Thoracic aorta (tissue), 2 donors: ENCODE measurements at regions not wholly inside any gene's neighbourhood (a gene's known extent, or its start where the extent isn't known, plus 50 kb on each side); places are given as distances from the start of the nearest gene placed in this dataset.

Experiments used
- ATAC-seq: fragments of 150-250 bp; one replicate; pipeline ENCODE4 v1.8.0; 2017; ENCODE audit warnings: low read depth; ENCODE audit not compliant: insufficient number of reproducible peaks, low FRiP score
- DNase-seq: peaks from one replicate; pipeline ENCODE4 v3.0.0-alpha.2; 2020; ENCODE audit warnings: low spot score
- H3K27ac ChIP-seq, 2 donors: fragments of 200-600 bp; sonication (generic); 1 replicate in 1 of 2; 2 replicates in 1 of 2; pipeline ENCODE4 v1.5.1; 2016; ENCODE audit warnings: mild to moderate bottlenecking in 2 of 2, moderate library complexity in 2 of 2
- H3K27me3 ChIP-seq: fragments of 200-600 bp; sonication (generic); replicated peaks from 2 replicates; pipeline ENCODE4 v1.6.0; 2016; ENCODE audit warnings: mild to moderate bottlenecking; ENCODE audit not compliant: insufficient read depth
- H3K36me3 ChIP-seq: fragments of 200-600 bp; sonication (generic); one replicate; pipeline ENCODE4 v1.5.1; 2016
- H3K4me1 ChIP-seq, 2 donors: fragments of 200-600 bp; sonication (generic); 1 replicate in 1 of 2; 2 replicates in 1 of 2; pipeline versions ENCODE4 v1.5.1 to v1.6.0; 2016; ENCODE audit warnings: low read depth in 2 of 2, mild to moderate bottlenecking in 1 of 2; ENCODE audit not compliant: control insufficient read depth in 1 of 2
- H3K4me3 ChIP-seq: fragments of 200-600 bp; sonication (generic); 2 replicates; pipeline ENCODE4 v1.5.1; 2016; ENCODE audit warnings: mild to moderate bottlenecking
- H3K9me3 ChIP-seq: fragments of 200-600 bp; sonication (generic); 2 replicates; pipeline ENCODE4 v1.5.1; 2016
- TF ChIP-seq, protein P1 (sequence below): fragments of 200-600 bp; sonication (generic); IDR thresholded peaks from one replicate; pipeline ENCODE4 v1.5.1; 2019; ENCODE audit warnings: antibody characterized with exemption

DNA sequence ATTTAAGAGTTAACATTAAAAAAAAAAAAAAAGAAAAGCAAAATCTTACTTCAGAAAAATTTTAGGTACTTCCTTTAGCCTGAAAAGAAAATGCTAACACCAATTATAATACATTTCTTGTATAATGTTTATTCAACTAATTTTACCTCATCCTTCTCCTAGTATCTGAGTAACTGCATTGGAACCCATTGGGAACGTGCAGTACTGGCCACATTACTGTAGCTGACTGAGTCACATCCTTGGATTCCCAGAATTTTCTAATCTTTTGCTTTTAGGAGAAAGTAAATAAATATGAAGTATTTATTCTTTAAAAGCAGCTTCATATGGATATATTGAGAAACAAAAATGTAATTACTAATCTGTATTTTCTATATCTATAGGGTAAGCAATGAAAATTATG is 82.6 kb upstream of the SLITRK2 start:
- DNase-seq (no peak), ATAC-seq (no peak)
- no peaks in the 10 kb centered on the region for H3K27me3 ChIP-seq
- TF ChIP-seq, protein P1, sequence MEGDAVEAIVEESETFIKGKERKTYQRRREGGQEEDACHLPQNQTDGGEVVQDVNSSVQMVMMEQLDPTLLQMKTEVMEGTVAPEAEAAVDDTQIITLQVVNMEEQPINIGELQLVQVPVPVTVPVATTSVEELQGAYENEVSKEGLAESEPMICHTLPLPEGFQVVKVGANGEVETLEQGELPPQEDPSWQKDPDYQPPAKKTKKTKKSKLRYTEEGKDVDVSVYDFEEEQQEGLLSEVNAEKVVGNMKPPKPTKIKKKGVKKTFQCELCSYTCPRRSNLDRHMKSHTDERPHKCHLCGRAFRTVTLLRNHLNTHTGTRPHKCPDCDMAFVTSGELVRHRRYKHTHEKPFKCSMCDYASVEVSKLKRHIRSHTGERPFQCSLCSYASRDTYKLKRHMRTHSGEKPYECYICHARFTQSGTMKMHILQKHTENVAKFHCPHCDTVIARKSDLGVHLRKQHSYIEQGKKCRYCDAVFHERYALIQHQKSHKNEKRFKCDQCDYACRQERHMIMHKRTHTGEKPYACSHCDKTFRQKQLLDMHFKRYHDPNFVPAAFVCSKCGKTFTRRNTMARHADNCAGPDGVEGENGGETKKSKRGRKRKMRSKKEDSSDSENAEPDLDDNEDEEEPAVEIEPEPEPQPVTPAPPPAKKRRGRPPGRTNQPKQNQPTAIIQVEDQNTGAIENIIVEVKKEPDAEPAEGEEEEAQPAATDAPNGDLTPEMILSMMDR: no peak
- no peaks in the 10 kb centered on the region for H3K4me1 ChIP-seq
- no peak overlapping the region for H3K27ac ChIP-seq
- no peaks in the 10 kb centered on the region for H3K36me3 ChIP-seq
- H3K9me3 ChIP-seq: no peaks in the 10 kb centered on the region
- no peak overlapping the region for H3K4me3 ChIP-seq

DNA sequence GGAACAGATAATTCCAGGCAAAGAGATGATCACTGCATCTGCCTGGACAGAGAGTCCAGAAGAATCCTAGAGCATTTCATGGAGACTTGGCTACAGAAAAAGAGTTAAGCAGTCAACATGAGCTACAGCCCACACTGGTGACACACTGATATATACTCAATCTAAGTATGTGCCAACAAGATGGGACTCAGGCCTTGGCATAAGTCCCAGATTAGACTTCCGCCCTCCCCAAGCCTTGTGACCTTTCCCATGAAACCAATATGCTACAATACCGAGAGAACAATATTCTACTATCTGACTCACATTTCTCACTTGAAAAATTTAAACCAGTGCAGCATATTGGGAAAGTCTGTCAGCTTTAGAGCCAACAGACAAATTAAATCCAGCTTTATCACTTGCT is 65.7 kb upstream of the SLITRK2 start:
- Histone ChIP-seq H3K27me3 (no peaks in the 10 kb centered on the region), H3K4me1 (no peaks in the 10 kb centered on the region), H3K27ac (no peak overlapping the region), H3K36me3 (no peaks in the 10 kb centered on the region), H3K4me3 (no peak overlapping the region), H3K9me3 (no peaks in the 10 kb centered on the region)
- DNase-seq (no peak), ATAC-seq (no peak)
- TF ChIP-seq, protein P1: no peak
